ENCODE measurements at regions not wholly inside any gene's neighbourhood (a gene's known extent, or its start where the extent isn't known, plus 50 kb on each side); places are given as distances from the start of the nearest gene placed in this dataset.

GRCh38 chr2:234290671-234291070 is 206.2 kb downstream of the ARL4C start:
- TF ChIP-seq JUND (CRISPR knock-in tag; IDR thresholded peaks at IDR 0.05) = no peak
- TF ChIP-seq ZBTB26 (CRISPR knock-in tag; IDR thresholded peaks at IDR 0.05; ENCODE audit: borderline replicate concordance) = no peak
- no peak for TF ChIP-seq NFIC (IDR thresholded peaks at IDR 0.05; ENCODE audit: low read length)
- no peak for TF ChIP-seq ZBTB10 (CRISPR knock-in tag; IDR thresholded peaks at IDR 0.05; ENCODE audit: borderline replicate concordance)
- TF ChIP-seq MTA3 (CRISPR knock-in tag; IDR thresholded peaks at IDR 0.05) = no peak
- TF ChIP-seq MXI1 (IDR thresholded peaks at IDR 0.05; ENCODE audit: borderline replicate concordance, low read depth, low read length) = no peak
- TF ChIP-seq MAZ (IDR thresholded peaks at IDR 0.05; ENCODE audit: borderline replicate concordance, low read depth, low read length) = no peak
- TF ChIP-seq MAZ (CRISPR knock-in tag; IDR thresholded peaks at IDR 0.05; ENCODE audit: low read depth) = no peak
- TF ChIP-seq TERF1 (CRISPR knock-in tag; IDR thresholded peaks at IDR 0.05) = no peak
- TF ChIP-seq BRCA1 (CRISPR knock-in tag; IDR thresholded peaks at IDR 0.05) = no peak
- no peak for TF ChIP-seq SP1 (IDR thresholded peaks at IDR 0.05)
- no peak for TF ChIP-seq SP1 (CRISPR knock-in tag; IDR thresholded peaks at IDR 0.05)
- no peak for TF ChIP-seq ATF3 (CRISPR knock-in tag; IDR thresholded peaks at IDR 0.05)
- TF ChIP-seq CTCF (CRISPR knock-in tag; IDR thresholded peaks at IDR 0.05) = no peak
- no peak for TF ChIP-seq MTA1 (CRISPR knock-in tag; IDR thresholded peaks at IDR 0.05; ENCODE audit: borderline replicate concordance)

Data from HepG2 (cell line).